ENCODE measurements at regions not wholly inside any gene's neighbourhood (a gene's known extent, or its start where the extent isn't known, plus 50 kb on each side); places are given as distances from the start of the nearest gene placed in this dataset.
"Not testable (repeated sequence)": the region's sequence is repeated elsewhere in the genome, so short reads cannot be mapped to it uniquely, and the experiment has no call there.

- no peak for TF ChIP-seq CTCF (IDR thresholded peaks at IDR 0.05; ENCODE audit: insufficient read depth, low read length, poor library complexity, severe bottlenecking)
- Histone ChIP-seq H3K36me3 (ENCODE audit: control insufficient read depth, insufficient read depth, low read length) (no peaks in the 10 kb centered on the region), H3K27me3 (ENCODE audit: control insufficient read depth, insufficient read depth, low read length) (no peaks in the 10 kb centered on the region), H3K4me3 (ENCODE audit: low read depth, low read length) (no peak overlapping the region)
- DNase-seq (ENCODE audit: low read depth) = no peak
Observed at GRCh38 chr9:12439267-12439666, 253.9 kb upstream of the TYRP1 start.

- not testable (repeated sequence) for DNase-seq (ENCODE audit: low read depth); H3K36me3 ChIP-seq (ENCODE audit: control insufficient read depth, insufficient read depth, low read length); H3K4me3 ChIP-seq (ENCODE audit: low read depth, low read length); H3K27me3 ChIP-seq (ENCODE audit: control insufficient read depth, insufficient read depth, low read length)
Observed at GRCh38 chr9:12441080-12441479, 252.1 kb upstream of the TYRP1 start.

- no peaks in the 10 kb centered on the region for H3K36me3 ChIP-seq (ENCODE audit: control insufficient read depth, insufficient read depth, low read length)
- no peak for DNase-seq (ENCODE audit: low read depth)
- no peaks in the 10 kb centered on the region for H3K27me3 ChIP-seq (ENCODE audit: control insufficient read depth, insufficient read depth, low read length)
- no peak for TF ChIP-seq CTCF (IDR thresholded peaks at IDR 0.05; ENCODE audit: insufficient read depth, low read length, poor library complexity, severe bottlenecking)
- no peak overlapping the region for H3K4me3 ChIP-seq (ENCODE audit: low read depth, low read length)
Observed at GRCh38 chr9:12441506-12441905, 251.7 kb upstream of the TYRP1 start.

- TF ChIP-seq CTCF (IDR thresholded peaks at IDR 0.05; ENCODE audit: insufficient read depth, low read length, poor library complexity, severe bottlenecking) = no peak
- H3K4me3 ChIP-seq (ENCODE audit: low read depth, low read length) = no peak overlapping the region
Observed at GRCh38 chr9:12448246-12448645, 244.9 kb upstream of the TYRP1 start.

GRCh38 chr9:12457237-12457636 is 235.9 kb upstream of the TYRP1 start:
- TF ChIP-seq CTCF (IDR thresholded peaks at IDR 0.05; ENCODE audit: insufficient read depth, low read length, poor library complexity, severe bottlenecking) = no peak
- no peaks in the 10 kb centered on the region for H3K36me3 ChIP-seq (ENCODE audit: control insufficient read depth, insufficient read depth, low read length)
- no peaks in the 10 kb centered on the region for H3K27me3 ChIP-seq (ENCODE audit: control insufficient read depth, insufficient read depth, low read length)
- no peak for DNase-seq (ENCODE audit: low read depth)
- H3K4me3 ChIP-seq (ENCODE audit: low read depth, low read length) = no peak overlapping the region

More at GRCh38 chr9:12448246-12448645, 244.9 kb upstream of the TYRP1 start:
- Histone ChIP-seq H3K36me3 (ENCODE audit: control insufficient read depth, insufficient read depth, low read length) (no peaks in the 10 kb centered on the region), H3K27me3 (ENCODE audit: control insufficient read depth, insufficient read depth, low read length) (no peaks in the 10 kb centered on the region)
- no peak for DNase-seq (ENCODE audit: low read depth)

- Histone ChIP-seq H3K36me3 (ENCODE audit: control insufficient read depth, insufficient read depth, low read length) (no peaks in the 10 kb centered on the region), H3K27me3 (ENCODE audit: control insufficient read depth, insufficient read depth, low read length) (peaks cover 2% of the 10 kb centered on the region), H3K4me3 (ENCODE audit: low read depth, low read length) (no peak overlapping the region)
- TF ChIP-seq CTCF (IDR thresholded peaks at IDR 0.05; ENCODE audit: insufficient read depth, low read length, poor library complexity, severe bottlenecking) = no peak
- no peak for DNase-seq (ENCODE audit: low read depth)
Observed at GRCh38 chr9:12461763-12462460, 231.3 kb upstream of the TYRP1 start.
